ENCODE measurements at regions not wholly inside any gene's neighbourhood (a gene's known extent, or its start where the extent isn't known, plus 50 kb on each side); places are given as distances from the start of the nearest gene placed in this dataset.

DNA sequence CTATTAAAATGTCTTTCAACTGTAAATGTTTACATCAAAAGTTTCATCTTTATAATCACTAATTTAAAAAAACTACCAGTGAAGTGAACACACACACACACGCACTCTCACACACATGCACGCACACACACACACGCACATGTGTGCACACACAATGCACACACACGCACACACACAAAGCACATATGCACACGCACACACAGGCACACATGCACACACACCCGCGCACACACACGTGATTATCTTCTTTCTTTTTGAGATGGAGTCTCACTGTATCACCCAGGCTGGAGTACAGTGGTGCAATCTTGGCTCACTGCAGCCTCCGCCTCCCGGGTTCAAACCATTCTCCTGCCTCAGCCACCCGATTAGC, 80.0 kb upstream of the FRMD1 start:
- no peaks in the 10 kb centered on the region for H3K36me3 ChIP-seq (replicated peaks in 1 of 2; ENCODE audit: control extremely low read depth in 1 of 2, control insufficient read depth in 1 of 2, extremely low read depth in 1 of 2, insufficient read depth in 2 of 2, low read length in 1 of 2)
- no peaks in the 10 kb centered on the region for H4K20me1 ChIP-seq (ENCODE audit: control insufficient read depth, insufficient read depth, low read length, poor library complexity, severe bottlenecking)
- H3K9me3 ChIP-seq (ENCODE audit: control extremely low read depth in 1 of 3, control insufficient read depth in 2 of 3, insufficient read depth in 1 of 3, low read length in 2 of 3) = peaks cover 0 to 4% (median 0%) of the 10 kb centered on the region in 3 donors
- DNase-seq (no peak), ATAC-seq (ENCODE audit: low read depth) (no peak)
- no peak overlapping the region for H3K4me3 Mint-ChIP-seq
- no peaks in the 10 kb centered on the region for H3K9me3 Mint-ChIP-seq (ENCODE audit: insufficient read depth)
- intact Hi-C loops (cut with micrococcal nuclease) = no loop called here
- no peak overlapping the region for H3K27ac ChIP-seq (ENCODE audit: low read length in 2 of 2)
- H3K79me2 ChIP-seq (ENCODE audit: control insufficient read depth, insufficient read depth, low read length) = no peaks in the 10 kb centered on the region
- H3K4me3 ChIP-seq (ENCODE audit: control extremely low read depth in 1 of 5, extremely low read depth in 1 of 5, insufficient read depth in 1 of 5, low read depth in 2 of 5, low read length in 4 of 5) = no peak overlapping the region
- 97% methylated on average over 11 of the region's 11 CpGs for WGBS (ENCODE audit: insufficient coverage)
- H3K9ac ChIP-seq (ENCODE audit: low read length) = no peak overlapping the region
- no peak overlapping the region for H3K27ac Mint-ChIP-seq
- H3K27me3 ChIP-seq (replicated peaks in 1 of 4; ENCODE audit: control extremely low read depth in 1 of 4, control insufficient read depth in 3 of 4, insufficient read depth in 4 of 4, low read length in 3 of 4) = no peaks in the 10 kb centered on the region
- TF ChIP-seq, protein P1, sequence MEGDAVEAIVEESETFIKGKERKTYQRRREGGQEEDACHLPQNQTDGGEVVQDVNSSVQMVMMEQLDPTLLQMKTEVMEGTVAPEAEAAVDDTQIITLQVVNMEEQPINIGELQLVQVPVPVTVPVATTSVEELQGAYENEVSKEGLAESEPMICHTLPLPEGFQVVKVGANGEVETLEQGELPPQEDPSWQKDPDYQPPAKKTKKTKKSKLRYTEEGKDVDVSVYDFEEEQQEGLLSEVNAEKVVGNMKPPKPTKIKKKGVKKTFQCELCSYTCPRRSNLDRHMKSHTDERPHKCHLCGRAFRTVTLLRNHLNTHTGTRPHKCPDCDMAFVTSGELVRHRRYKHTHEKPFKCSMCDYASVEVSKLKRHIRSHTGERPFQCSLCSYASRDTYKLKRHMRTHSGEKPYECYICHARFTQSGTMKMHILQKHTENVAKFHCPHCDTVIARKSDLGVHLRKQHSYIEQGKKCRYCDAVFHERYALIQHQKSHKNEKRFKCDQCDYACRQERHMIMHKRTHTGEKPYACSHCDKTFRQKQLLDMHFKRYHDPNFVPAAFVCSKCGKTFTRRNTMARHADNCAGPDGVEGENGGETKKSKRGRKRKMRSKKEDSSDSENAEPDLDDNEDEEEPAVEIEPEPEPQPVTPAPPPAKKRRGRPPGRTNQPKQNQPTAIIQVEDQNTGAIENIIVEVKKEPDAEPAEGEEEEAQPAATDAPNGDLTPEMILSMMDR (IDR thresholded peaks at IDR 0.05) = no peak
- no peak for TF ChIP-seq EZH2 (IDR thresholded peaks at IDR 0.05; ENCODE audit: borderline replicate concordance, insufficient read depth, low read depth, low read length, poor library complexity, severe bottlenecking)
- H2AFZ ChIP-seq (ENCODE audit: insufficient read depth, low read depth, low read length, poor library complexity, severe bottlenecking) = no peak overlapping the region
- ChIA-PET POLR2A (no interaction called here), CTCF (no interaction called here)
- peaks cover 7% of the 10 kb centered on the region for H3K27me3 Mint-ChIP-seq
- no peaks in the 10 kb centered on the region for H3K4me1 Mint-ChIP-seq
- H3K4me1 ChIP-seq (ENCODE audit: control insufficient read depth in 2 of 2, insufficient read depth in 2 of 2, low read length in 2 of 2) = no peaks in the 10 kb centered on the region
- H3K4me2 ChIP-seq (replicated peaks; ENCODE audit: low read depth, low read length, poor library complexity, severe bottlenecking) = no peak overlapping the region

DNA sequence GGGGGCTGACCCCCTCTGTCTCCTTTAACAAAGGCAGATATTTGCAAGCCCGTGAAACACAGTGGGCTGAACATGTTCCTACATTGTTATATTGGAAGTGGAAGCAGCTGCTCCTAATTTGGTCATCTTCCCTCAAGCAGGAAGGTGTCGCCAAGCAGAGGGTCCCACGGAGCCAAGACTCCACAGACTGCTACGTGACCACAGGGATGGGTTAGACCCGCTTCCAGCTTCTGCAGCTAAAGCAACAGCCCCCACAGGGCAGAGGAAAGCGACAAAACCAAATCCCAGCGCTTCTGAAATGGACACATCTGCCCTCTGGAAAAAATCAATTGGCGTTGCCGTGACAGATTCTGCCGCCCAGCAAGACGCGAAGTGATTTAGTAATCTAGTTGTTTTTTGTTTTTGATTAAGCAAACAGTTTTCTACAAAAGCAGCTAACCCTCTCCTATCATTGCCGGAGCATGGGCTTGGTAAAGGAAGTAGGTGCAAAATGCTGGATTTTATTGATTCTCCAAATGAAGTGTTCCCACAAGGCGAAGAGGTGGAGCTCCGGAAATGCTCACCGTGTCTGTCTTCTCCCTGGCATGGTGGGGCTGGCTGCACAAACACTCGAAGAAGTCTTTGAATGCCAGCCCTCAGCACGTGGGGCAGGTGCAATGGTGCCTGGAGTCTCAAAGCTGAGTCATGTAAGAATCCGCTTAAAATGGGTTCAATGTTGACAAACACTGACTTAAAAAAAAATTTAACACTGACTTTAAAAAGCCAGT, 79.4 kb upstream of the FRMD1 start:
- no peak for DNase-seq

More for the DNA sequence above, 79.4 kb upstream of the FRMD1 start:
- no peaks in the 10 kb centered on the region for H3K36me3 ChIP-seq (replicated peaks in 1 of 2; ENCODE audit: control extremely low read depth in 1 of 2, control insufficient read depth in 1 of 2, extremely low read depth in 1 of 2, insufficient read depth in 2 of 2, low read length in 1 of 2)
- TF ChIP-seq, protein P1 (IDR thresholded peaks at IDR 0.05) = no peak
- TF ChIP-seq EZH2 (IDR thresholded peaks at IDR 0.05; ENCODE audit: borderline replicate concordance, insufficient read depth, low read depth, low read length, poor library complexity, severe bottlenecking) = no peak
- 68% methylated on average over 12 of the region's 19 CpGs for WGBS (ENCODE audit: insufficient coverage)
- Mint-ChIP-seq H3K27ac (no peak overlapping the region), H3K4me3 (no peak overlapping the region), H3K4me1 (no peaks in the 10 kb centered on the region), H3K27me3 (peaks cover 7% of the 10 kb centered on the region), H3K9me3 (ENCODE audit: insufficient read depth) (no peaks in the 10 kb centered on the region)
- ChIA-PET CTCF (no interaction called here), POLR2A (no interaction called here)
- ATAC-seq (ENCODE audit: low read depth) = no peak
- H3K4me1 ChIP-seq (ENCODE audit: control insufficient read depth in 2 of 2, insufficient read depth in 2 of 2, low read length in 2 of 2) = no peaks in the 10 kb centered on the region
- no peak overlapping the region for H3K9ac ChIP-seq (ENCODE audit: low read length)
- peaks cover 0 to 4% (median 0%) of the 10 kb centered on the region in 3 donors for H3K9me3 ChIP-seq (ENCODE audit: control extremely low read depth in 1 of 3, control insufficient read depth in 2 of 3, insufficient read depth in 1 of 3, low read length in 2 of 3)
- H3K27ac ChIP-seq (ENCODE audit: low read length in 2 of 2) = no peak overlapping the region
- no peaks in the 10 kb centered on the region for H3K27me3 ChIP-seq (replicated peaks in 1 of 4; ENCODE audit: control extremely low read depth in 1 of 4, control insufficient read depth in 3 of 4, insufficient read depth in 4 of 4, low read length in 3 of 4)
- no peak overlapping the region for H3K4me2 ChIP-seq (replicated peaks; ENCODE audit: low read depth, low read length, poor library complexity, severe bottlenecking)
- H2AFZ ChIP-seq (ENCODE audit: insufficient read depth, low read depth, low read length, poor library complexity, severe bottlenecking) = no peak overlapping the region
- no peak overlapping the region for H3K4me3 ChIP-seq (ENCODE audit: control extremely low read depth in 1 of 5, extremely low read depth in 1 of 5, insufficient read depth in 1 of 5, low read depth in 2 of 5, low read length in 4 of 5)
- H3K79me2 ChIP-seq (ENCODE audit: control insufficient read depth, insufficient read depth, low read length) = no peaks in the 10 kb centered on the region
- H4K20me1 ChIP-seq (ENCODE audit: control insufficient read depth, insufficient read depth, low read length, poor library complexity, severe bottlenecking) = no peaks in the 10 kb centered on the region
- intact Hi-C loops (cut with micrococcal nuclease) = no loop called here
